GM23248 (cell line): ENCODE measurements at regions not wholly inside any gene's neighbourhood (a gene's known extent, or its start where the extent isn't known, plus 50 kb on each side); places are given as distances from the start of the nearest gene placed in this dataset.

Source experiments
- EZH2 ChIP-seq: fragments of 200-600 bp; sonication (generic); IDR thresholded peaks from 2 replicates; pipeline ENCODE4 v1.6.1; 2018; ENCODE audit warnings: antibody characterized with exemption, mild to moderate bottlenecking; ENCODE audit not compliant: insufficient read depth, poor library complexity, severe bottlenecking
- EZH2phosphoT487 ChIP-seq: fragments of 200-600 bp; sonication (generic); IDR thresholded peaks from 2 replicates; pipeline ENCODE4 v1.6.1; 2018; ENCODE audit warnings: antibody characterized with exemption, moderate library complexity, mild to moderate bottlenecking, low read depth; ENCODE audit not compliant: insufficient read depth

DNA sequence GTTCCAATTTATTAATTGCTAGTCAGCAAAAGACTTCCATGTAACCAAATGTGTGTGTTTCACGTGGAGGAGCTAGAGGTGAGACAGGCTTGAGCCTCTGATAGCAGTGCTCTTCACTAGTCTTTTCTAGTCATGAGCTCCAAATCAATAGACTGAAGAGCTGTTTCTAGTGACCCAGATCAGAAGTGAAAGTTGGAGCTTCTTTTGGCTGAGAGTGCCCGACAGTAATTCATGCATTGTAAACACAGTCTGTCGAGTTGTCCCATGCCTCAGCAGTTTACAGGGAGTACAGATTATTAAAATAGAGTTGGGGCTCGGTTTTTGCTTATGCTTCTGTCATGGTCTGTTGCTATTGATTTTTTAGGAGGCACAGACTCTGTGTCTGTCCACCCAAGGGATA is 793.1 kb downstream of the DTWD2 start:
- TF ChIP-seq EZH2, result no peak
- no peak for TF ChIP-seq EZH2phosphoT487
